ENCODE measurements at regions not wholly inside any gene's neighbourhood (a gene's known extent, or its start where the extent isn't known, plus 50 kb on each side); places are given as distances from the start of the nearest gene placed in this dataset.
"Not testable (repeated sequence)": the region's sequence is repeated elsewhere in the genome, so short reads cannot be mapped to it uniquely, and the experiment has no call there.

GRCh38 chr11:38338022-38338421, 1740.0 kb upstream of the RAG2 start:
- not testable (repeated sequence) for H3K9ac ChIP-seq (ENCODE audit: low read length); H3K79me2 ChIP-seq (replicated peaks; ENCODE audit: insufficient read depth, low read length); H3K9me2 ChIP-seq (ENCODE audit: insufficient read depth, low read length); H3K4me3 ChIP-seq (ENCODE audit: low read length); H4K20me1 ChIP-seq (ENCODE audit: insufficient read depth); H3K9me3 ChIP-seq (ENCODE audit: low read length); H3F3A ChIP-seq (ENCODE audit: insufficient read depth, low read length, poor library complexity, severe bottlenecking); H2AFZ ChIP-seq (ENCODE audit: low read depth, low read length); H3K4me2 ChIP-seq (ENCODE audit: low read length); H3K27ac ChIP-seq (ENCODE audit: low read length); H3K36me3 ChIP-seq (ENCODE audit: insufficient read depth, low read length); H3K27me3 ChIP-seq (ENCODE audit: insufficient read depth, low read depth, low read length)

DNA sequence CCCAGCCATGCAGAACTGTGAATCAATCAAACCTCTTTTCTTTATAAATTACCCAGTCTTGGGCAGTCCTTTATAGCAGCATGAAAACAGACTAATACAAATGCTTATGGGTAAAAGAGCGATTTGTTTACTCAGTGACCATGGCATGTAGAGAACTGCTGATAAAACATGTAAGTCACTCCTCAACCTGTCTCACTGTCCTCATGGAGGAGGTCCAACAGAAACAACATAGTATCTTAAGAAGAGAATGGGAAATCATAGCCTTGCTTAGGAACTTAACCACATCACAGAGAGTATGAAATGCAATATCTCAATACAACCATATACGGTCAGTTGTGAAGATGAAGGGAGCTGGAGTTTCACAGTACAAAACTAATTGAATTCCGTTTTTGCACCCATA, 1734.0 kb upstream of the RAG2 start:
- no peaks in the 10 kb centered on the region for H3K9me2 ChIP-seq (ENCODE audit: insufficient read depth, low read length)
- no peak overlapping the region for H2AFZ ChIP-seq (ENCODE audit: low read depth, low read length)
- H3K9me3 ChIP-seq (ENCODE audit: low read length): no peaks in the 10 kb centered on the region
- no peaks in the 10 kb centered on the region for H4K20me1 ChIP-seq (ENCODE audit: insufficient read depth)
- no peak overlapping the region for H3K4me2 ChIP-seq (ENCODE audit: low read length)
- no peak overlapping the region for H3K9ac ChIP-seq (ENCODE audit: low read length)
- no peak overlapping the region for H3K4me3 ChIP-seq (ENCODE audit: low read length)
- no peaks in the 10 kb centered on the region for H3K79me2 ChIP-seq (replicated peaks; ENCODE audit: insufficient read depth, low read length)
- no peaks in the 10 kb centered on the region for H3K27me3 ChIP-seq (ENCODE audit: insufficient read depth, low read depth, low read length)
- no peak overlapping the region for H3K27ac ChIP-seq (ENCODE audit: low read length)
- H3K36me3 ChIP-seq (ENCODE audit: insufficient read depth, low read length): no peaks in the 10 kb centered on the region
- no peaks in the 10 kb centered on the region for H3F3A ChIP-seq (ENCODE audit: insufficient read depth, low read length, poor library complexity, severe bottlenecking)
- TF ChIP-seq EP300 (conservative IDR thresholded peaks at IDR 0.05; ENCODE audit: poor library complexity, severe bottlenecking) (no peak), MXI1 (conservative IDR thresholded peaks at IDR 0.05; ENCODE audit: poor library complexity, severe bottlenecking) (no peak), RAD21 (conservative IDR thresholded peaks at IDR 0.05) (no peak), SMC3 (conservative IDR thresholded peaks at IDR 0.05; ENCODE audit: poor library complexity) (no peak)
- TF ChIP-seq, protein P1, sequence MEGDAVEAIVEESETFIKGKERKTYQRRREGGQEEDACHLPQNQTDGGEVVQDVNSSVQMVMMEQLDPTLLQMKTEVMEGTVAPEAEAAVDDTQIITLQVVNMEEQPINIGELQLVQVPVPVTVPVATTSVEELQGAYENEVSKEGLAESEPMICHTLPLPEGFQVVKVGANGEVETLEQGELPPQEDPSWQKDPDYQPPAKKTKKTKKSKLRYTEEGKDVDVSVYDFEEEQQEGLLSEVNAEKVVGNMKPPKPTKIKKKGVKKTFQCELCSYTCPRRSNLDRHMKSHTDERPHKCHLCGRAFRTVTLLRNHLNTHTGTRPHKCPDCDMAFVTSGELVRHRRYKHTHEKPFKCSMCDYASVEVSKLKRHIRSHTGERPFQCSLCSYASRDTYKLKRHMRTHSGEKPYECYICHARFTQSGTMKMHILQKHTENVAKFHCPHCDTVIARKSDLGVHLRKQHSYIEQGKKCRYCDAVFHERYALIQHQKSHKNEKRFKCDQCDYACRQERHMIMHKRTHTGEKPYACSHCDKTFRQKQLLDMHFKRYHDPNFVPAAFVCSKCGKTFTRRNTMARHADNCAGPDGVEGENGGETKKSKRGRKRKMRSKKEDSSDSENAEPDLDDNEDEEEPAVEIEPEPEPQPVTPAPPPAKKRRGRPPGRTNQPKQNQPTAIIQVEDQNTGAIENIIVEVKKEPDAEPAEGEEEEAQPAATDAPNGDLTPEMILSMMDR (IDR thresholded peaks at IDR 0.05; ENCODE audit: poor library complexity, severe bottlenecking): no peak

DNA sequence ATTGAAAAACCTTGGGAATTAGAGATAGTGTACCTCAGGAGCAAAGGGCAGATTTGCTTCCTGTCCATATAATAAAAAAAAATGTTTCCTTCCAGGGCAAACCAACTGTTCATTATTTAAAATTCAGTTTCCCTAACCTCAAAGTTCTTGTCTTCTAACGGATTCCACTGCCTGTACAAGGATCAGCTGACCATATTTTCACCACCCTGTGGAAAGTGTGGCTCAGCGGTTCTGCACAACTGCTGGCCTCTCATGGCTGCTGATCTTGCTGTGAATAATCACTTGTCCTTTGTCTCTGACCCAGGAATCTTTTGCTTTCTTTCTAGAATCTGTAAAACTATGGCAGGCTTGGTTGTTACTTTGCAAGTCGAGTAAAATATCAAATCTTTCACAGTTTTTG, 1732.5 kb upstream of the RAG2 start:
- Histone ChIP-seq H4K20me1 (ENCODE audit: insufficient read depth) (no peaks in the 10 kb centered on the region), H3K9me2 (ENCODE audit: insufficient read depth, low read length) (no peaks in the 10 kb centered on the region), H2AFZ (ENCODE audit: low read depth, low read length) (no peak overlapping the region), H3K27ac (ENCODE audit: low read length) (no peak overlapping the region), H3K9me3 (ENCODE audit: low read length) (no peaks in the 10 kb centered on the region), H3K36me3 (ENCODE audit: insufficient read depth, low read length) (no peaks in the 10 kb centered on the region), H3K4me3 (ENCODE audit: low read length) (no peak overlapping the region), H3K79me2 (replicated peaks; ENCODE audit: insufficient read depth, low read length) (no peaks in the 10 kb centered on the region), H3F3A (ENCODE audit: insufficient read depth, low read length, poor library complexity, severe bottlenecking) (no peaks in the 10 kb centered on the region), H3K4me2 (ENCODE audit: low read length) (no peak overlapping the region), H3K27me3 (ENCODE audit: insufficient read depth, low read depth, low read length) (no peaks in the 10 kb centered on the region), H3K9ac (ENCODE audit: low read length) (no peak overlapping the region)
- TF ChIP-seq EZH2 (IDR thresholded peaks at IDR 0.05; ENCODE audit: borderline replicate concordance, insufficient read depth, low read length, poor library complexity, severe bottlenecking): no peak
- TF ChIP-seq EP300 (conservative IDR thresholded peaks at IDR 0.05; ENCODE audit: poor library complexity, severe bottlenecking): no peak
- TF ChIP-seq TAF1 (IDR thresholded peaks at IDR 0.05; ENCODE audit: low read depth): no peak
- TF ChIP-seq SMC3 (conservative IDR thresholded peaks at IDR 0.05; ENCODE audit: poor library complexity): no peak
- TF ChIP-seq MXI1 (conservative IDR thresholded peaks at IDR 0.05; ENCODE audit: poor library complexity, severe bottlenecking): no peak
- TF ChIP-seq, protein P2, sequence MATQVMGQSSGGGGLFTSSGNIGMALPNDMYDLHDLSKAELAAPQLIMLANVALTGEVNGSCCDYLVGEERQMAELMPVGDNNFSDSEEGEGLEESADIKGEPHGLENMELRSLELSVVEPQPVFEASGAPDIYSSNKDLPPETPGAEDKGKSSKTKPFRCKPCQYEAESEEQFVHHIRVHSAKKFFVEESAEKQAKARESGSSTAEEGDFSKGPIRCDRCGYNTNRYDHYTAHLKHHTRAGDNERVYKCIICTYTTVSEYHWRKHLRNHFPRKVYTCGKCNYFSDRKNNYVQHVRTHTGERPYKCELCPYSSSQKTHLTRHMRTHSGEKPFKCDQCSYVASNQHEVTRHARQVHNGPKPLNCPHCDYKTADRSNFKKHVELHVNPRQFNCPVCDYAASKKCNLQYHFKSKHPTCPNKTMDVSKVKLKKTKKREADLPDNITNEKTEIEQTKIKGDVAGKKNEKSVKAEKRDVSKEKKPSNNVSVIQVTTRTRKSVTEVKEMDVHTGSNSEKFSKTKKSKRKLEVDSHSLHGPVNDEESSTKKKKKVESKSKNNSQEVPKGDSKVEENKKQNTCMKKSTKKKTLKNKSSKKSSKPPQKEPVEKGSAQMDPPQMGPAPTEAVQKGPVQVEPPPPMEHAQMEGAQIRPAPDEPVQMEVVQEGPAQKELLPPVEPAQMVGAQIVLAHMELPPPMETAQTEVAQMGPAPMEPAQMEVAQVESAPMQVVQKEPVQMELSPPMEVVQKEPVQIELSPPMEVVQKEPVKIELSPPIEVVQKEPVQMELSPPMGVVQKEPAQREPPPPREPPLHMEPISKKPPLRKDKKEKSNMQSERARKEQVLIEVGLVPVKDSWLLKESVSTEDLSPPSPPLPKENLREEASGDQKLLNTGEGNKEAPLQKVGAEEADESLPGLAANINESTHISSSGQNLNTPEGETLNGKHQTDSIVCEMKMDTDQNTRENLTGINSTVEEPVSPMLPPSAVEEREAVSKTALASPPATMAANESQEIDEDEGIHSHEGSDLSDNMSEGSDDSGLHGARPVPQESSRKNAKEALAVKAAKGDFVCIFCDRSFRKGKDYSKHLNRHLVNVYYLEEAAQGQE (IDR thresholded peaks at IDR 0.05; ENCODE audit: borderline replicate concordance): no peak
- no peak for TF ChIP-seq RAD21 (conservative IDR thresholded peaks at IDR 0.05)
- no peak for TF ChIP-seq POLR2AphosphoS5 (IDR thresholded peaks at IDR 0.05)
